PFSK-1 (cell line): ENCODE measurements at regions not wholly inside any gene's neighbourhood (a gene's known extent, or its start where the extent isn't known, plus 50 kb on each side); places are given as distances from the start of the nearest gene placed in this dataset.

Experiments
- FOXP2 ChIP-seq: optimal IDR thresholded peaks from 2 replicates; pipeline ENCODE3; 2011; ENCODE audit warnings: borderline replicate concordance, control low read depth, inconsistent platforms; ENCODE audit not compliant: insufficient read depth; ENCODE audit errors: extremely low read length, extremely low read depth
- POLR2AphosphoS5 ChIP-seq: IDR thresholded peaks from 2 replicates; pipeline ENCODE4 v1.6.1; 2012; ENCODE audit warnings: low read depth, mild to moderate bottlenecking, control low read depth, low read length, moderate library complexity
- REST ChIP-seq, 2 experiments: IDR thresholded peaks; 2 replicates each; pipeline versions ENCODE4 v1.6.1 to v1.8.0; 2011 to 2012; ENCODE audit warnings: low read depth in 2 of 2, low read length in 2 of 2, control low read depth in 1 of 2, inconsistent platforms in 1 of 2, mild to moderate bottlenecking in 1 of 2, moderate library complexity in 1 of 2; ENCODE audit not compliant: insufficient read depth in 1 of 2
- SIN3A ChIP-seq: IDR thresholded peaks from 2 replicates; pipeline ENCODE4 v1.6.1; 2012; ENCODE audit warnings: mild to moderate bottlenecking, low read length, moderate library complexity, borderline replicate concordance; ENCODE audit not compliant: insufficient read depth
- TAF1 ChIP-seq: IDR thresholded peaks from 2 replicates; pipeline ENCODE4 v1.6.1; 2012; ENCODE audit warnings: low read length, control low read depth, borderline replicate concordance; ENCODE audit not compliant: insufficient read depth

- TF ChIP-seq TAF1, result no peak
- TF ChIP-seq SIN3A, result no peak
- no peak for TF ChIP-seq REST (IDR thresholded peaks at IDR 0.05; ENCODE audit: insufficient read depth in 1 of 2, low read depth in 2 of 2, low read length in 2 of 2)
- TF ChIP-seq POLR2AphosphoS5, result no peak
- no peak for TF ChIP-seq FOXP2
Observed at GRCh38 chr11:134561331-134561720, 149.3 kb upstream of the B3GAT1 start.
